Hematopoietic multipotent progenitor cell treated with erythropoietin and hydrocortisone succinate and interleukin-3 and kit ligand, for 4 days (in vitro differentiated cells): ENCODE measurements at regions not wholly inside any gene's neighbourhood (a gene's known extent, or its start where the extent isn't known, plus 50 kb on each side); places are given as distances from the start of the nearest gene placed in this dataset.

Experiments used
- DNase-seq: peaks from one replicate; pipeline ENCODE4 v3.0.0-alpha.2; 2015

DNA sequence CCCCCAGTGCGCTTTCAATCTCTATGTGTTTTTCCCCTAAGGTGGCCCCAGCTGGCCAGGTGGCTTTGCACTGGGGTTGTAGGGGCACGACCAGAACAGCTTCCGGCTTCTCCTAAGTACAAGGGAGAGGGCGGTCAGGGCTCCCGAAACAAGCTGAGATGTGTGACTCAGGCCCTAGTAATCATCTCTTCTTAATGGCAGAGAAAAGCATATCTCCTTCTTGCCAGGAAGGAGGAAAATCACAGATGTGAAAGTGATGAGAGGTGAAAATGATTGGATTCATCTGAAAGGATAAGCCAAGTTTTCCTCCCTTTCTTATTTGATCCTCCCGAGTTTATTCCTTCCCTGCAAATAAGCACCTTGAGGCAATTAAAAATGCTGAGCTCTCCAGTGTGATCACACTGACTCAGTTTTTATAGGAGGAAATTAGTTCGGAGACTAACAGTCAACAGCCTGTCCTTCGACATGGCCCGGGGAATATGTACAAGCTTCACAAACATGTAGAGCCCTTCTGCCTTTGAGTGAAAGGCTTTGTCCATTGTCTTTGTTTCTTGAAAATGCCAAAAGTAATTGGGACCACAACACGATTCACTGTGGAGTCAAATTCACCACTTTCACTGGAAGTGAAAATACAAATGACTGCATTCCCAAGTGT lies 514.8 kb downstream of the PSAT1 start:
- no peak for DNase-seq

DNA sequence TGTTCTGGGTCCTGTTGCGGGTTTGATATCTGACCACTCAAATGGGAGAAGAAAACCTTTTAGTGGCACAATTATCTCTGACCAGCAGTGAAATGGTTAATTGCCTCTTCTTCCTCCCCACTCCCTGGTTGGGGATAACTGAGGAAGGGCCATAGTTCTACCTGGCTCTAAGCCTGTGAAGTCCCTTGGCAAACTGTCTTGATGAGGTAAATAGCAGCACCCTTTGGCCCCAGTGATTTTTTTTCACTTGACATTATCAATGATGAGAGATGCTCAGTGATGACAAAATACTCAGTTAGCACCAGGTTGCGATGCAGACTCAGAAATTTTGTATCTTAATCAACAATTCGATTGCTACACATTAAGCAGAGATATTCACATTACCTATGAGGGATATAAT lies 515.7 kb downstream of the PSAT1 start:
- no peak for DNase-seq

- DNase-seq = no peak
Observed at GRCh38 chr9:78813602-78814180, 516.8 kb downstream of the PSAT1 start.

DNA sequence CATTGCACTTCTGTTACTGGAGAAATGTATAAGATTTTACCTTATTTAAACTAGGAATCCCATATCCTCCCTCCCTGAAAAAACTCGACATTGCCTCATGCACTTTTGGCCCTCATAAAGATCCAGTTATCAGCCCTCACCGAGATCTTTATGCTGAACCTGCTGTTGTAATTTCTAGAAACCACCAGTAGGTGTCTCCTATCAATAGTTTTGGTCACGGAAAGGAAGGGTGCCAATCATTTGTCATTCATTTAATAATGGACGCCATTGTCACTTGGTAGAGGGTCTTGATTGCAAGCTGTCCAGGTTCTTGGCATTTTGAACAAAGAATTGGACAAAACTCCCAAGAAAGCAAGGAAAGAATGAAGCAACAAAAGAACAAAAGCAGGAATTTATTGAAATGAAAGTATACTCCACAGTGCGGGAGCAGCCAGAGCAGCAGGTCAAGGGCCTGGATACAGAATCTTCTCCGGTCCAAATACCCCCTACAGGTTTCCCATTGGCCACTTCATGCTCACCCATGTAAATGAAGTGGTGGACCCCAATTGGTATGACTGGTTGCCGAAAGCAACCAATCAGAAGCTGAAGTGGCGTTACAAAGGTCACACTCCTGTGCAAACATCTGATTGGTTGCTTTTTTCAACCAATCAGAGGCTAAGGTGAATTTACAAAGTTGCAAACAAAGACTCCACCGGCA lies 524.3 kb downstream of the PSAT1 start:
- peak; percentile 68 for DNase-seq

DNA sequence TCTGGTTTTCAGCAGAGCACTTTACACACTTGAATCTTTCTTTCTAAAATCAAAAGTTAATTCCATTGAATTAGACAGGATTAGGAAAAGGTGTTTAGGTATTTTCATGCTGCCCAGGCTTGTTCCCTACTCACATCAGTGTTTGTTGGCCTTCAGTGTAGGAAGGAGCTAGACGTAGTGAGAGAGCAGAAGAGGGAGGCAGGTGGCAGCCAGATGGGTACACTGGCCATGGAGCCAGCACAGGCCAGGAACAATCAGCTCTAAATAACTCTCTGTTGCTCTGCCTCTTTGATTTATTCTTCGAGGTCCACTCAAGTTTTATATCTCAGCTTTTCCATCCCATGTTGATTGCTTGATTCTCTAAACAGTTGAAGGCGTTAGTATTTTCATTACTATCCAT lies 529.6 kb downstream of the PSAT1 start:
- no peak for DNase-seq

GRCh38 chr9:78828521-78828920 lies 531.6 kb downstream of the PSAT1 start:
- no peak for DNase-seq

- no peak for DNase-seq
Observed at GRCh38 chr9:78830301-78830700, 533.4 kb downstream of the PSAT1 start.

GRCh38 chr9:78831726-78832125 lies 534.8 kb downstream of the PSAT1 start:
- no peak for DNase-seq

GRCh38 chr9:78835928-78836450 lies 539.1 kb downstream of the PSAT1 start:
- no peak for DNase-seq

GRCh38 chr9:78839252-78839651 lies 542.3 kb downstream of the PSAT1 start:
- no peak for DNase-seq

DNA sequence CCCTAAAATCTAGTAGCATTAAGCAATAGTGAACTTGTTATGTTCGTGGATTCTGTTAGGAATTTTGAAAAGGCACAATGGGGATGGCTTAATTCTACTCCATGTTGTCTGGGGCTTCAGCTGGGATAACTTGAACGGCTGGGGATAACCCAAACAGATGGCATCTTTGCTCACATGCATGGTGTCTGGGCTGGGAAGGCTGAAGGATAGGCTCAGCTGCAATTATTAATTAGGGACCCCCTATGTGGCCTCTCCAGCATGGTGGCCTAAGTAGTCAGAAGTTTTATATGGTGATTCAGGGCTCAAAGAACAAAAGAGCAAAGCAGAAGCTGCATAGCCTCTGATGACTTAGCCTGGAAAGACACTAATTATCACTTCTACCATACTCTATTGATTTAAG lies 551.1 kb downstream of the PSAT1 start:
- DNase-seq = no peak

GRCh38 chr9:78856144-78856543 lies 559.2 kb downstream of the PSAT1 start:
- no peak for DNase-seq

DNA sequence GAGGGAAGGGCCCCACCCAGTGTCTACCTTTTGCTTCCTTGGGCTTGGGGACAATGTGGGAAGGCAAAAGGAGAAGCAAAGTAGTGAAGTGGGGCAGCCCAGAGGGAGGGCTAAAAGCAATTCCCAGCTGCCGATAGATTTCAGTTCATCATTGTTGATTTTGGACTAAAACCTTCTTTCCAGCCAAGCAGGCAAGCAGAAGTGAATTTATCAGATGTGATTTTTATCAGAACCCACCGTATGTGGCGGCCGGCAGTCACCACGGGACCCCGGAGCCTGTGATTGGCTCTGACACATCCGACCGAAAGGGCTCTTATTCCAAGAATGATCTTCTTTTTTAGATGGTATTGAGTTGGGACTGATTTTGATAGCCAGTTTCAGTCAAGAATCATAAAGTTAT lies 559.9 kb downstream of the PSAT1 start:
- no peak for DNase-seq

GRCh38 chr9:78857373-78858225 lies 560.7 kb downstream of the PSAT1 start:
- DNase-seq = no peak

DNA sequence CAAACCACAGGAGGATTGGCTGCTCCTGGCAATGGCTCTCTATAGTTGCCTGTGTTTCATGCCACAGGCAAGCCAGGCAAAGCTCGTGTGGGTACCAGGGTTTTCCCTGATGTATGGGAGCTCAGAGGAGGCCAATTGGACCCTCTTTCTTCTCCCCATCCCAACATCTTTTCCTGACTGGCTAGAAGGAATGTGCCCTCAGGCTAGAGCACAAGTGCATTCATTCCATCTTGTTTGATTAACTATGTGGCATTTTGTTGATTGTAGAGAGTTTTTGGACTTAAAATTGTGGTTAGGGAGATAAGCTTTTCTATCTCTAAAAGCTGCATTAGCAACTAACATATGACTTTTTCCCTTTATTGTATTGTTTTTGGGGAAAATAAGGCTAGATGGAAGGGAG lies 561.3 kb downstream of the PSAT1 start:
- DNase-seq = no peak

GRCh38 chr9:78860801-78861475 lies 564.0 kb downstream of the PSAT1 start:
- DNase-seq = peak; percentile 6

DNA sequence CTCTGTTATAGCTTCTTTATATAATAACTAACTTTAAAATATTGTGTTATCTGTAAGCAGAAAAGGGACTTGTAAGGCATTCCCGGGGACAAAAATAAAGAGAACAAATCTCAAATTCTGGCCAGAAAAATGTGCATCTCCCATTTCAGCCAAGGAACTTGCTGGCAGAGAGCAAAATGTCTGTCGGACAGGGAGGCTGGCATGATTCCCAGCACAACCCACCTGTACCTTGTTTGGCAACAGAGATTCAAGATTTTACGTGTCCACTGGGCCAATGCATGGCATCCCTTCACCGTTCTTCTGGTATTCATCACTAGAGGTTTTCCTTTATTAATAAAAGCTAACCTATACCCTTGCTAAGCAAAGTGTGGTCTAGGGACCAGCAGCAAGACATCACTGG lies 566.6 kb downstream of the PSAT1 start:
- no peak for DNase-seq

DNA sequence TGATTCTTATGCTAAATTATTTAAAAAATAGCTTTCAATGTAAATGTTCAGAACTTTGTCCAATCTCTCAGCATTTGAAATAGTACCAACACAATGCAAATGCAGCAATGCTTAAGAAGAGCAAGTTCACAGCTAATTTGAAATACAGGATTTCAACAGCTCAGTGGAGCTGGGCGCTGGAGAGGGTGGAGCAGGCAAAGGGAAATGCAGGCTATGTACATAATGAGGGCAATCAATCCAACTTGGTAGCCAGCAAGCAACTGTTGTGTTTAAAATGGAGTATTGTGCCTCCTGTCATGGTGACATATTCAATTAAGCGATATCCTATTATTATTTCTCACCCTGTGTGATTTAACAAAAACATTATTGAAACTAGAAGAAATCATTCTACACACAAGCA lies 568.8 kb downstream of the PSAT1 start:
- DNase-seq = no peak

DNA sequence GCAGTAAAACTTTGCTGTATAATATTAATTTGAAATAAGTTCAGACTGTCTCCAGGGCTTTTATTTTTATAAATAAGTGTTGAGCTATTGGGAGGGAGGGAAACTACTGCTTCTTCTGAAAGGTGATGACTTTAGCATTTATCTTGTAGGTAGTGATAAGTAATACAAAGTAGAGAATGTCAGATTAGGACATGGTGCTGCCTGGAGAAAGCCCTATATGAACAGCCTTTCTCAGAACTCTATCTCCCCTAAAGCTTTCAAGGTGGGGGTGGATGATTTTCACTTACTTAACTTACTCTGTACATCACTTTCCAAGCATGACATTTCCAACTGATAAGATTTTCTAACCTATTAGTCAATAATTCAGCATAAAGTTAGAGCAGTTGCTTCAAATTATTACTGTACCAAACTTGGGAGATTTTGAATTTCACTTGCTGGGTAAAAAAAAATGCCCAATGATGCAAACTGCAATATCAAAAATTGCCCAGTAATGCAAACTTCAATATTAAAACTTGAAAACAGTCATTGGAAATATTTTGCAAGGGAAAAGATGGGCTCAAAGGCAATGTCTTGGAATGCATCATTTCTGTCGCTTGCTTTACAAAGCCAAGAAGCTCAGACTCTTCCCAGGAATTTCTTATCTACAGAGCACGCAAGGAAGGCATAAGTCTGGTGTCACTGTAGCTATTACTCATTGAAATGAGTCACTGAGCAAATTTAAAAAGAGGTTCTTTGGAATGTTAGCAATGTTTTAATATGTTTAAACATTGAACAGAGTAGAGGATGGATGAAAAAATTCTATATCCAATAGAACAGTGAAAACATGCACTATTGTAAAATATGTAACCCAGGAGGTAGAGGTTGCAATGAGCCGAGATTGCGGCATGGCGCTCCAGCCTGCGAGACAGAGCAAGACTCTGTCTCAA lies 569.5 kb downstream of the PSAT1 start:
- DNase-seq = no peak

- no peak for DNase-seq
Observed at GRCh38 chr9:78871086-78871451, 574.1 kb downstream of the PSAT1 start.

DNA sequence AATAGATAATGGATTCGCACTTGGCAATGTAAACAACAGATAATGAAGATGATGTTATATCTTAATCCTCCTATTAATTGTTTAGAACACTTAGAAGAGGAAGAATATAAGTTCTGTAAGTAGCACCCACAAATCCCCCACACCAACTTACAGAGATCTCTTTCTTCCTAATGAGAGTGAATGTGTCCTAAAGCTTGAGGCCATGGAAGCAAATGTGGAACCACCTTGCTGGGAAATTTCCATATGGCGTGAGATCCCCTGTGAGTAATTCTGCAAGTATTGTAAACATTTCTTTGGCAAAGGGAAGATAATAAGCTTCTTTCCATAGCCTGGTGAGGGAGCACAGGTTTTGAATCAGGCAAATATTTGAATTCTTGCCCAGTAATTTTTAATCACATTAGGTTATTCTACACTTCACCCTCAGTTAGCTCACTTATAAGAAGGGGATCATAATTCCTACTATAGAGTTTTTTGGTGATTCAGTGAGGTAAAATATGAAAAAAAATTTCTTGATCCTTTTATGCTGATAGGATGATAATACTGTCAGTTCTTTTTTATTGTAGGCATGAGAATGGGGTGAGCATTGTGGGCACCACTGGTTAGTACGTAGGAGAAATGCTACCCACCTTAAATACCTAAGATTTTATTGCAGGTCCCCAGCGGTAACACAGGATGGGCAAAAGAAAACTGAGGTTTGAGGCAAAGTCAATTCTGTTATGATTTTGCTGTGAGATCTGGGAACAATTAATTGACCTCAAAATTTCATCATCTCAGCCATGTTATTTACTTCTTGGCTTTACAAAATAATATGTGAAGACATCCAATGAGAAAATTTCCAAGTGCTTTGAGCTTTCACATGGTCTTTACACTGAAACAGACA lies 574.8 kb downstream of the PSAT1 start:
- DNase-seq = no peak
